H1 (cell line): ENCODE measurements at regions not wholly inside any gene's neighbourhood (a gene's known extent, or its start where the extent isn't known, plus 50 kb on each side); places are given as distances from the start of the nearest gene placed in this dataset.

ENCODE experiments used
- BRCA1 ChIP-seq: IDR thresholded peaks from 2 replicates; pipeline ENCODE4 v1.6.1; 2012; ENCODE audit warnings: low read depth, low read length, improper control_type of control experiment
- CBX5 ChIP-seq: fragments of 300-800, 300-1000 bp; sonication (generic); IDR thresholded peaks from 2 replicates; pipeline ENCODE4 v1.7.1; 2016; ENCODE audit warnings: antibody characterized with exemption, low read length, low read depth
- EP300 ChIP-seq, 2 experiments: IDR thresholded peaks; 1 replicate in 1 of 2; 2 replicates in 1 of 2; pipeline ENCODE4 v1.6.1; 2011 to 2012; ENCODE audit warnings: low read depth in 2 of 2, low read length in 2 of 2, mild to moderate bottlenecking in 2 of 2, borderline replicate concordance in 1 of 2, inconsistent platforms in 1 of 2, moderate library complexity in 1 of 2
- PHF8 ChIP-seq: fragments of 200-600 bp; sonication (generic); conservative IDR thresholded peaks from 2 replicates; pipeline ENCODE4 v1.7.1; 2012; ENCODE audit warnings: low read depth, mild to moderate bottlenecking, inconsistent platforms, low read length, moderate library complexity
- POLR2A ChIP-seq, 2 experiments: IDR thresholded peaks; 1 replicate in 1 of 2; 2 replicates in 1 of 2; pipeline ENCODE4 v1.6.1; 2011; ENCODE audit warnings: low read depth in 2 of 2, low read length in 2 of 2, mild to moderate bottlenecking in 2 of 2; ENCODE audit errors: control extremely low read depth in 1 of 2
- TF ChIP-seq, protein P1 (sequence below), 3 experiments: IDR thresholded peaks; 1 replicate in 2 of 3; 2 replicates in 1 of 3; pipeline versions ENCODE4 v1.5.1 to v1.6.1; 2011; ENCODE audit warnings: low read length in 3 of 3, mild to moderate bottlenecking in 3 of 3, inconsistent platforms in 2 of 3, low read depth in 1 of 3, moderate library complexity in 1 of 3; ENCODE audit not compliant: insufficient read depth in 1 of 3; ENCODE audit errors: control extremely low read depth in 1 of 3
- TF ChIP-seq, protein P2 (sequence below): IDR thresholded peaks from 2 replicates; pipeline ENCODE4 v1.6.1; 2012; ENCODE audit warnings: low read length, inconsistent platforms

- TF ChIP-seq POLR2A (IDR thresholded peaks at IDR 0.05; ENCODE audit: control extremely low read depth in 1 of 2, low read depth in 2 of 2, low read length in 2 of 2) = no peak
- TF ChIP-seq, protein P1, sequence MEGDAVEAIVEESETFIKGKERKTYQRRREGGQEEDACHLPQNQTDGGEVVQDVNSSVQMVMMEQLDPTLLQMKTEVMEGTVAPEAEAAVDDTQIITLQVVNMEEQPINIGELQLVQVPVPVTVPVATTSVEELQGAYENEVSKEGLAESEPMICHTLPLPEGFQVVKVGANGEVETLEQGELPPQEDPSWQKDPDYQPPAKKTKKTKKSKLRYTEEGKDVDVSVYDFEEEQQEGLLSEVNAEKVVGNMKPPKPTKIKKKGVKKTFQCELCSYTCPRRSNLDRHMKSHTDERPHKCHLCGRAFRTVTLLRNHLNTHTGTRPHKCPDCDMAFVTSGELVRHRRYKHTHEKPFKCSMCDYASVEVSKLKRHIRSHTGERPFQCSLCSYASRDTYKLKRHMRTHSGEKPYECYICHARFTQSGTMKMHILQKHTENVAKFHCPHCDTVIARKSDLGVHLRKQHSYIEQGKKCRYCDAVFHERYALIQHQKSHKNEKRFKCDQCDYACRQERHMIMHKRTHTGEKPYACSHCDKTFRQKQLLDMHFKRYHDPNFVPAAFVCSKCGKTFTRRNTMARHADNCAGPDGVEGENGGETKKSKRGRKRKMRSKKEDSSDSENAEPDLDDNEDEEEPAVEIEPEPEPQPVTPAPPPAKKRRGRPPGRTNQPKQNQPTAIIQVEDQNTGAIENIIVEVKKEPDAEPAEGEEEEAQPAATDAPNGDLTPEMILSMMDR (IDR thresholded peaks at IDR 0.05; ENCODE audit: control extremely low read depth in 1 of 3, insufficient read depth in 1 of 3, low read depth in 1 of 3, low read length in 3 of 3) = no peak
- no peak for TF ChIP-seq EP300 (IDR thresholded peaks at IDR 0.05; ENCODE audit: borderline replicate concordance in 1 of 2, low read depth in 2 of 2, low read length in 2 of 2)
- TF ChIP-seq PHF8 = no peak
- no peak for TF ChIP-seq BRCA1
- TF ChIP-seq CBX5 = no peak
- TF ChIP-seq, protein P2, sequence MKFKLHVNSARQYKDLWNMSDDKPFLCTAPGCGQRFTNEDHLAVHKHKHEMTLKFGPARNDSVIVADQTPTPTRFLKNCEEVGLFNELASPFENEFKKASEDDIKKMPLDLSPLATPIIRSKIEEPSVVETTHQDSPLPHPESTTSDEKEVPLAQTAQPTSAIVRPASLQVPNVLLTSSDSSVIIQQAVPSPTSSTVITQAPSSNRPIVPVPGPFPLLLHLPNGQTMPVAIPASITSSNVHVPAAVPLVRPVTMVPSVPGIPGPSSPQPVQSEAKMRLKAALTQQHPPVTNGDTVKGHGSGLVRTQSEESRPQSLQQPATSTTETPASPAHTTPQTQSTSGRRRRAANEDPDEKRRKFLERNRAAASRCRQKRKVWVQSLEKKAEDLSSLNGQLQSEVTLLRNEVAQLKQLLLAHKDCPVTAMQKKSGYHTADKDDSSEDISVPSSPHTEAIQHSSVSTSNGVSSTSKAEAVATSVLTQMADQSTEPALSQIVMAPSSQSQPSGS = no peak
Observed at GRCh38 chr14:85088192-85088591, 441.8 kb upstream of the FLRT2 start.
